GM21786 (cell line): ENCODE measurements at regions not wholly inside any gene's neighbourhood (a gene's known extent, or its start where the extent isn't known, plus 50 kb on each side); places are given as distances from the start of the nearest gene placed in this dataset.

Source experiments
- ATAC-seq: cut with Tn5 transposase; IDR thresholded peaks from one replicate; pipeline ENCODE4 v1.9.1; 2021; ENCODE audit not compliant: unreplicated experiment

GRCh38 chr18:24782566-24782965, 322.1 kb downstream of the HRH4 start:
- no peak for ATAC-seq

GRCh38 chr18:24785019-24785418, 324.6 kb downstream of the HRH4 start:
- no peak for ATAC-seq

GRCh38 chr18:24786027-24786426, 325.6 kb downstream of the HRH4 start:
- no peak for ATAC-seq

- no peak for ATAC-seq
Measured at GRCh38 chr18:24790347-24790746, 329.9 kb downstream of the HRH4 start.

- no peak for ATAC-seq
Measured at GRCh38 chr18:24791751-24792545, 331.5 kb downstream of the HRH4 start.

GRCh38 chr18:24793742-24794141, 333.3 kb downstream of the HRH4 start:
- no peak for ATAC-seq

- no peak for ATAC-seq
Measured at GRCh38 chr18:24795129-24795528, 334.7 kb downstream of the HRH4 start.

- ATAC-seq = no peak
Measured at GRCh38 chr18:24797981-24798380, 337.5 kb downstream of the HRH4 start.

- no peak for ATAC-seq
Measured at GRCh38 chr18:24799176-24799575, 338.7 kb downstream of the HRH4 start.

GRCh38 chr18:24799720-24800119, 339.3 kb downstream of the HRH4 start:
- no peak for ATAC-seq

- no peak for ATAC-seq
Measured at GRCh38 chr18:24801001-24801400, 340.6 kb downstream of the HRH4 start.

GRCh38 chr18:24802456-24802855, 342.0 kb downstream of the HRH4 start:
- no peak for ATAC-seq

- ATAC-seq = no peak
Measured at GRCh38 chr18:24805156-24805555, 344.7 kb downstream of the HRH4 start.

GRCh38 chr18:24809173-24809950, 348.9 kb downstream of the HRH4 start:
- no peak for ATAC-seq

GRCh38 chr18:24810561-24811305, 350.3 kb downstream of the HRH4 start:
- no peak for ATAC-seq

- ATAC-seq = no peak
Measured at GRCh38 chr18:24811950-24812681, 351.7 kb downstream of the HRH4 start.

- ATAC-seq = no peak
Measured at GRCh38 chr18:24814521-24814920, 354.1 kb downstream of the HRH4 start.

GRCh38 chr18:24817150-24817549, 356.7 kb downstream of the HRH4 start:
- no peak for ATAC-seq

- no peak for ATAC-seq
Measured at GRCh38 chr18:24817587-24818371, 357.3 kb downstream of the HRH4 start.

- no peak for ATAC-seq
Measured at GRCh38 chr18:24818441-24818840, 358.0 kb downstream of the HRH4 start.
